Activated naive CD4-positive, alpha-beta T cell treated with anti-CD3 and anti-CD28 coated beads, Interleukin-2, amount 50 U/mL, for 24 hours (primary cell): ENCODE measurements at regions not wholly inside any gene's neighbourhood (a gene's known extent, or its start where the extent isn't known, plus 50 kb on each side); places are given as distances from the start of the nearest gene placed in this dataset.
"Not testable (repeated sequence)": the region's sequence is repeated elsewhere in the genome, so short reads cannot be mapped to it uniquely, and the experiment has no call there.

Experiments
- H3K27ac Mint-ChIP-seq: one replicate; pipeline ENCODE4 v1.8.0; 2021; ENCODE audit warnings: mild to moderate bottlenecking, mixed read lengths
- H3K27me3 Mint-ChIP-seq: one replicate; pipeline ENCODE4 v1.8.0; 2021; ENCODE audit warnings: mixed read lengths
- H3K36me3 Mint-ChIP-seq: one replicate; pipeline ENCODE4 v1.8.0; 2021; ENCODE audit warnings: mixed read lengths
- H3K4me1 Mint-ChIP-seq: one replicate; pipeline ENCODE4 v1.8.0; 2021; ENCODE audit warnings: mixed read lengths
- H3K4me3 Mint-ChIP-seq: one replicate; pipeline ENCODE4 v1.8.0; 2021; ENCODE audit warnings: mild to moderate bottlenecking, mixed read lengths
- H3K9me3 Mint-ChIP-seq: one replicate; pipeline ENCODE4 v1.8.0; 2021; ENCODE audit warnings: mixed read lengths

DNA sequence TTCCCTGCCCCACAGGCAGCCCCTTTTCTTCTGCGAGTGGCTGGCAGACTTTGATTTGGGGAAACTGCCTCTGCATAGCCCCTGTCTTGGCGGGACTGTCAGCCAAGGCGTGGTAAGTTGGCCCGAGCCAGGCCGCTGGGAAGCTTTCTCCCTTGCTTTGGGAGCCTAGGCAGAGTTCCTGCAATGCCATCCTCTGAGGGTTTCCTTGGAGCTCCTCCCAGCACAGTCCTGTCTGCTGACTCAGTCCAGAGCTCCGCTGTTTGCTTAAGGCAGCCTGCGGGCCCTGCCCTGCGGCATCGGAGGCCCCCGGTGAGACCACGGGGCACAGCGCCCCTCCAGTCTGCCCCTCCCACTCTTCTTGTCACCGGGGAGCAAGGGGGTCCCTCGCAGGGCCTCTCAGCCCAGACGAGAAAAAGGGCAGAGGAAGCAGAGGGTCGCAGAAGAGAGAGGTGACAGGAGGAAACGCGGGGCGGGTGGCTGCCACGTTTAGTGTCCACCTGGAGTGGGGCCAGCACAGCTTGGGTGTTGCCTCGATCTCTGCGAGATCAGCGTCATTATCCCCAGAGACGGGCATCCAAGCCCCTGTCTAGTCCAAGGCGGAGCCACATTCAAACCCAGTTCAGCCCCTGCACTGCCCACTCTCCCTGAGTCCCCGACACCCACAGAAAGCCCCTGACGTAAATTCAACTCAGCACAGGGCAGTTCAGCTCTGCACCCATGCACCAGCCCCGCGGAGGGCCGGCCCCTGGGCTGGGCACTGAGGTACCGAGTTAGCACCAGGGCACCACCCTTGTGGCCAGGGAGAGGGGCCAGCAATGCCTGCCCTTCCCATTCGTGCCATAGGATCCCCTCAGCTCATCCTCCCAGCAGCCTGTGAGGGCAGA, 59.0 kb upstream of the CHST15 start:
- Mint-ChIP-seq H3K9me3 (no peaks in the 10 kb centered on the region), H3K36me3 (no peaks in the 10 kb centered on the region), H3K27ac (no peak overlapping the region), H3K4me1 (no peaks in the 10 kb centered on the region), H3K4me3 (no peak overlapping the region), H3K27me3 (peaks cover 3% of the 10 kb centered on the region)

DNA sequence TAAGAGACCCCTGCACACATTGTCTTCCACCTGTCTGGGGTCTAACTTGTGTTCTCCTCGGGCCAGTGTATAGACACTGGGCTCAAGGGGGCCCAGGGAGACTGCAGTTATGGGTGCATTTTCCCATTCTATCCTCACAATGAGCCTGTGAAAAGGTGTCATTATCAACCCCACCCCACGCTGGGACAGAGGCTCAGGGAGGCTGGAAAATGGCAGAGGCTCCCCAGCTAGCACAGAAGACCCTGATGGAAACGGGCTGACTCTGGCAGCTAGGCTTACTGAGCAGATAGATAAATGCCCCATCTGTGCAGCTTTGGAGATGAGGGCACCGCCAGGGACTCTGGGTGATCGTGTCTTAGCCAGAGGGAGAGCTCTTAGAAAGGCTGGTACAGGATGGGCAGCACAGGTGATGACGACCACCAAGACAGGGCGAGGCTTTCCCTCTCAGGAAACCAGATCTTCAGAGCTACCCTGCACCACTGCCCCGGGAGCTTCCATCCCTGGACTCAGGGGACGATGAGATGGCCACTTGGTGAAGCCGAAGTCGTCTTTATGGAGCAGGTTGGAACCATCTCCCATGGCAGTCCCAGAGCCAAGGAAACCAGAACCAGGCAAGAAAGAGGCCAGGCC, 58.2 kb upstream of the CHST15 start:
- H3K4me3 Mint-ChIP-seq, result no peak overlapping the region
- no peak overlapping the region for H3K27ac Mint-ChIP-seq
- no peaks in the 10 kb centered on the region for H3K9me3 Mint-ChIP-seq
- H3K27me3 Mint-ChIP-seq, result peaks cover 3% of the 10 kb centered on the region
- H3K36me3 Mint-ChIP-seq, result no peaks in the 10 kb centered on the region
- no peaks in the 10 kb centered on the region for H3K4me1 Mint-ChIP-seq

DNA sequence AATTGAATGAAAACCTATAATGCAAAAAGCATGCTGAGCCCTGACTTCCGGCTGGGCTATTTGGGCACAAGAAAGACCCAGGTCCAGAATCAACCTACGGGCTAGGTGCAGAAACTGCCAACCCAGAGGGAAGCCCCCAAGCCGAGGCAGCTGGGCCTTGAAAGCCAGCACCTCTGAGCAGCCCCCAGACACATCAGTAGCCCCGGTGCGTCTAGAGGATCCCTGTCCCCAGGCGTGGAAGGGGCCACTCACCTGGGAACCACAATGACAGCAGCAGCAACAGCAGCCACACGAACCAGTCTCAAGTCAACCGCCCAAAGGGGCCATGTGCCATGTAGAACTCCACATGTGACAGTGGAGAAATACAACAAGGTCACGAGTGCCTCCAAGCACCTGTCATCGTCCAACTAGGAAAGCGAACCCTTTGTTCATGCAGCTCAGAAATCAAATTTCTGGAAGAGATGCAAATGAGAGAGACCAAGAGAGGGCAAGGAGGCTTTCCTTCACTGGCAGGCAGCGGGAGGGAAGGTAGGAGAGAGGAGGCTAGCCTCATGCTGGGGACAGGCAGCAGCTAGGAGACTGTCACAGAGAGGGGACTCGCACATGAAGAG, 57.5 kb upstream of the CHST15 start:
- Mint-ChIP-seq H3K36me3 (no peaks in the 10 kb centered on the region), H3K4me3 (no peak overlapping the region), H3K4me1 (no peaks in the 10 kb centered on the region), H3K27me3 (peaks cover 3% of the 10 kb centered on the region), H3K9me3 (no peaks in the 10 kb centered on the region), H3K27ac (no peak overlapping the region)

DNA sequence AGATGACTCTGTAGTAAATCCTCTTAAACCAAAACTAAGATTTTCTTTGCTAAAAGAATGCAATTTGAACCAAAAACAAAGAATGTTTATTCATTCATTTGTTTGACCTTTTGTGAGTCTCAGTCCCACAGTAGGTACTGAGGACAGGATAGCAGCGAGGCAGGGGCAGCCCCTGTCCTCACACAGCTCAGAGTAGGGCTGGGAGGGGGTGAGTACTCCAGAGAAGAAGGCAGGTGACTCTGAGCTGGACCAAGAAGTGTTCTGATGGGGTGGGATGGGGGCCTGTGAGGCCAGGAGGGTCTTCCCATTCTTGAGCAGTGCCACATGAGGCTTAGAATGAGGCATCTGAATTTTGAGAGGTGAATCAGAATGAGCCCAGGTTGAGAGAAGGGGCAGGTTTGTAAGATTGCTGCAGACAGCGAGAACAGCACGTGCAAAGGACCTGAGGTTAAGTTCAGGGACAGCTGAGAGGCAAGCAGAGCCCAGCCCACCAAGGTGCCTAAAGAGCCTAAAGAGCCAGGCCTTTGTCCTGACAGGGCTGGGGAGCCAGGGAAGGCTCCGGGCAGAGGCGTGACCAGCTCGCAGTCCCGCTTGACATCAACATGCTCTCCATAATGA, 56.9 kb upstream of the CHST15 start:
- peaks cover 3% of the 10 kb centered on the region for H3K27me3 Mint-ChIP-seq
- no peaks in the 10 kb centered on the region for H3K4me1 Mint-ChIP-seq
- no peaks in the 10 kb centered on the region for H3K36me3 Mint-ChIP-seq
- no peaks in the 10 kb centered on the region for H3K9me3 Mint-ChIP-seq
- H3K4me3 Mint-ChIP-seq, result no peak overlapping the region
- no peak overlapping the region for H3K27ac Mint-ChIP-seq

DNA sequence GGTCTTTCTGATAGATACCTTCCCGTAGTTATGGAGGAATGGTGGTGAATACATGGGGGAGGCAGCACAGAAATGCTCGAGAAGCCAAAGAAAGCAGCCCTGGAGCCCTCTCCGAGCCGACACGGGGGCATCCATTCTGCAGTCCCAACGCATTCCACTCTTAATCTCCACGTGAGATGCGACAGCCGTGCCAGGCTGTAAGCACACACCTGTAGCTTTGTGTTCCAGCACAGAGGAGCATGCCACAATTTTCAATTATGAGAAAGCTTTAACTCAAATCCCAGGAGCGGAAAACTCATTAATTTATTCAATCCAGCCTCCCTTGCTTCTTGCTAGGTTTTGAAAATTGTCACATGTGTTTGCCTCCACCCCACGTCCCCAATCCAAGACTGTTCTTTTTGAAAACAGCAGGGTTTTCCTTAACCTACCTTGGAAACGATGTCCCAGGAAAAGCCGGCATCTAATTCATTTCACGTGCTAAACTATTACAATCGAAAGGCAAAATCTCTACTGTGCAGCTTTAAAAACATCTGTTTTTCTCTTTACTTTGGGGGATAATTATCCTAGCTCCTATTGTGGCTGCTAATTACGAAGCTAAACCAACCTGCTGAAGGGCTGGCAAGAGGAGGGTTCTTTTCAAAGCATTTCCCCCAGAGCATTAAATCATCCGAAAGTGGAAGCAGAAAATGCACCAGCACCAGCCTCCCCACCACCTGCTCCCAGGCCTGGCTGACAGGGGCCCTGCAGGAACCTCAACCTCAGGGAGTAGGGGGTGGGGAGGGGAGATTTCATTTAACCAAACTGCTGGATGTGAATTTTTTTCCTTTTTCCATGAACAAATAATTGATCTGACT, 56.0 kb upstream of the CHST15 start:
- H3K9me3 Mint-ChIP-seq, result no peaks in the 10 kb centered on the region
- H3K27ac Mint-ChIP-seq, result no peak overlapping the region
- H3K4me1 Mint-ChIP-seq, result no peaks in the 10 kb centered on the region
- no peak overlapping the region for H3K4me3 Mint-ChIP-seq
- H3K36me3 Mint-ChIP-seq, result no peaks in the 10 kb centered on the region
- H3K27me3 Mint-ChIP-seq, result peaks cover 3% of the 10 kb centered on the region

DNA sequence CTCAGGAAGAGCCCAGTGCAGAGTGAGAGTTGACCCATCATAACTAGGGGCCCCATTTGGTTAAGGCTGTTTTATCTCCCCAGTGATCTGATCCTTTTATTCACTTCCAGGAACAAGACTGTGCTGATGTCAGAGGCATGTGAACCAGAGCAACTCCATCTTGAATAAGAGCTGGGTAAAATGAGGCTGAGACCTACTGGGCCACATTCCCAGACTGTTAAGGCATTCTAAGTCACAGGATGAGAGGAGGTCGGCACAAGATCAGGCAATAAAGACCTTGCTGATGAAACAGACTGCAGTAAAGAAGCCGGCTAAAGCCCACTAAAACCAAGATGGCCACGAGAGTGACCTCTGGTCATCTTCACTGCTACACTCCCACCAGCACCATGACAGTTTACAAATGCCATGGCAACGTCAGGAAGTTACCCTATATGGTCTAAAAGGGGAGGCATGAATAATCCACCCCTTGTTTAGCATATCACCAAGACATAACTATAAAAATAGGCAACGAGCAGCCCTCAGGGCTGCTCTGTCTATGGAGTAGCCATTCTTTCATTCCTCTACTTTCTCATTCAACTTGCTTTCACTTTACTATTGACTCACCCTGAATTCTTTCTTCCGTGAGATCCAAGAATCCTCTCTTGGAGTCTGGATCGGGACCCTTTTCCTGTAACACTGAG, 55.3 kb upstream of the CHST15 start:
- H3K27me3 Mint-ChIP-seq, H3K4me3 Mint-ChIP-seq, H3K4me1 Mint-ChIP-seq, H3K9me3 Mint-ChIP-seq, H3K27ac Mint-ChIP-seq, H3K36me3 Mint-ChIP-seq: not testable (repeated sequence)

DNA sequence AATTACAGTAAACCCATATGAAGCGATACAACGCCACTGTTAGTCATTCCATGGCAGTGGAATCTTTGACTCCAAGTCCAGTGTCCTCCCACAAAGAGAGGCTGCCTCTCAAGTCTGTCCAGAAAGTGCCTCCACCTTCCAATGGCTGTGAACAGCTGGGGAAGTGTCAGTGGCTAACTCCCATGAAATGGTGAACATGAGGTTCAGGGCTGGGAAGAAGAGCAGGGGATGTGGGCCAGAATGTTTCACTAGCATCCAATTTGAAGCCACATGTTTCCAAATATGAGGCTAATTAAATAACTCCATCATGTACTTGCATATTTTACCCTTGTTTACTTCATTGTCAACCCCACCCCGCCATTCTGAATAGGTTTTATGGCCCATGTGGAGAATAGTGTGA, 53.1 kb upstream of the CHST15 start:
- H3K36me3 Mint-ChIP-seq, result no peaks in the 10 kb centered on the region
- H3K4me1 Mint-ChIP-seq, result no peaks in the 10 kb centered on the region
- H3K27me3 Mint-ChIP-seq, result peaks cover 3% of the 10 kb centered on the region
- no peak overlapping the region for H3K4me3 Mint-ChIP-seq
- no peak overlapping the region for H3K27ac Mint-ChIP-seq
- no peaks in the 10 kb centered on the region for H3K9me3 Mint-ChIP-seq

DNA sequence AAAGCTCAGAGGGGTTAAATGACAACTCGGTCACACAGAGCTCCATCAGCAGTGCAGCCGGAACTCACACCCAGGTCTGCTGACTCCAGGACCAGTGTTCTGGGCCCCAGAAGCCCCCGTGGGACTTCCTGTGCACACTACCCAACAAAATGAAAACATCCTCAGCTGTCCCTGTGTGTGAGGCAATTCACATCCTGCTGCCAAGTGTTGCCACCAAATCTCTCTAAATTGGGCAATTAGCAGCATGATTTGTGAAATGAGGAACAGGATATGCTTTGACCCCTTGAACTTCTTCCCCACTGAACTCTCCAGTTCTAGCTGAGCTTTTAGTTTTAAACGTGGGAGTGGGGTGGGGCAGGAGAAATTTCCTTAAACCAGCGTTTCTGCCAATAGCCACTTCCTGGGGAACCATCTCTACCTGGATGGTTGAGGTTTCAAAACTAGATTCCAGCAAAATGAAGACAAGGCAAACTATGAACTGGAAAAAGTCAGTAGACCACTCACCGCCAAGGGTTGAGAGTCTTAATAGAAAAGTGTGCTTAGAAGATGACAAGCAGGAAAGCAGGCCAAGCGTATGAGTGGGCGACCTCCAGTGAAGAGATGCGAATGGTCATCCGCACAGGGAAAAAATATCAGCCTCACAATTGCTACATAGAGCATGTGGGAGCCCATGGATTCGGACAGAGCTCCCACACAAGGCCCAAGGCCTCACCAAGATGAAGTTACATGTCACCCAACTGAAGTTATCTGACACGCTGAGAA, 51.9 kb upstream of the CHST15 start:
- Mint-ChIP-seq H3K9me3 (no peaks in the 10 kb centered on the region), H3K27ac (no peak overlapping the region), H3K36me3 (no peaks in the 10 kb centered on the region), H3K27me3 (no peaks in the 10 kb centered on the region), H3K4me3 (no peak overlapping the region), H3K4me1 (no peaks in the 10 kb centered on the region)

DNA sequence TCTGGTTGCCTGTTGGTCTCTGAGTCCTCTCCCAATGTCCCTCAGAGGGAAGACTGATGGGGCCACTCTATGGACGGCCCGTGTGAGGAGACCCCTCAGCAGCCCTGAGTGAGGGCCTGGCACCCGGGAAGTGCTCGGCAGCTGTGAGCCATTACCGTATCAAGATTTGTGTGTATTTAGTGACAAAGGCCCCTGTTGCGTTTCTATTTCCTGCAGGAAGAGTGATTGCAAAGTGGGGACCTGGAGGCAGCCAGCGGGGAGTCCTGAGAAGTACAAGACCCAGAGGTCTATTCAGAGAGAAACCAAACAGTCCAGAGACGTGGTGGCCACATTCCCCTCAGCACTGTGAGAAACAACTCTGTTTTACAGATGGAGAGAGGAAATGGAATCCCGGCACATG, 51.1 kb upstream of the CHST15 start:
- H3K4me1 Mint-ChIP-seq, result no peaks in the 10 kb centered on the region
- H3K4me3 Mint-ChIP-seq, result no peak overlapping the region
- H3K36me3 Mint-ChIP-seq, result no peaks in the 10 kb centered on the region
- no peaks in the 10 kb centered on the region for H3K9me3 Mint-ChIP-seq
- H3K27me3 Mint-ChIP-seq, result no peaks in the 10 kb centered on the region
- no peak overlapping the region for H3K27ac Mint-ChIP-seq

DNA sequence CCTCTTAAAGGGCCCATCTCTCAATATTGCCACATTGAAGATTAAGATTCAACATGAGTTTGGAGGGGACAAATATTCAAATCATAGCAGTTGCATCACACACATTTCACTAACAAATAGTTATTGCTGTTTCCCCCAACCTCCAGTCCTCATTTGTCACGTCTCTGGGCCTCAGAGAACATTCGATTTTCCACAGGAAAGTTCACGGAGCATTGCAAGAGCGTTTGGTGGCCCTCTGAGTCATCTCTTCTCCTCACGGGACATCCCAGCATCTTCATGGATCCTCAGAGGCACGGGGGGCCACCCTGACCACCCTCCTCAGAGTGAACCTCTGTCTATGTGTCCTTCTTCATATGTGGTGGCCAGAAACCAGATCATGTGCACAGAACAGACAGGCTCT, 50.3 kb upstream of the CHST15 start:
- no peaks in the 10 kb centered on the region for H3K4me1 Mint-ChIP-seq
- H3K4me3 Mint-ChIP-seq, result no peak overlapping the region
- H3K9me3 Mint-ChIP-seq, result no peaks in the 10 kb centered on the region
- H3K27ac Mint-ChIP-seq, result no peak overlapping the region
- no peaks in the 10 kb centered on the region for H3K27me3 Mint-ChIP-seq
- no peaks in the 10 kb centered on the region for H3K36me3 Mint-ChIP-seq
